ENCODE measurements at regions not wholly inside any gene's neighbourhood (a gene's known extent, or its start where the extent isn't known, plus 50 kb on each side); places are given as distances from the start of the nearest gene placed in this dataset.

DNA sequence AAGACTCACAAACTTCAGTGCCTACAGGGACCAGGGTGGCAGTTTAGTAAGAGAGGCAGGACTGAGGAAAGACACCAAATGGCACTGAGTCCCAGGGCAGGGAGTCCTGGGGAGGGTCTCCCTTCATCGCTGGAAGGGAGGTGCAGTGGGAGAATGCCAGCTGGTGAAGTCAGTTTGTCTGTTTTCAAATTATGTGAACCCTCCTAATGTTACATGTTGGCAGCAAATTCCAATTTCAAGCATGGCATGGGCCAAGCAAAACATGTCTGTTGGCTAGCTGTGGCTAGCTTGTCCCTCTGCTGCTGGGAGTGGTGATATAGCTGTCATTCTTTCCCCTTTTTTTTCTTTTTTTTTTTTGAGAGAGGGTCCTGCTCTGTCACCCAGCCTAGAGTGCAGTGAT lies 55.9 kb upstream of the HAAO start:
- no peak for DNase-seq

DNA sequence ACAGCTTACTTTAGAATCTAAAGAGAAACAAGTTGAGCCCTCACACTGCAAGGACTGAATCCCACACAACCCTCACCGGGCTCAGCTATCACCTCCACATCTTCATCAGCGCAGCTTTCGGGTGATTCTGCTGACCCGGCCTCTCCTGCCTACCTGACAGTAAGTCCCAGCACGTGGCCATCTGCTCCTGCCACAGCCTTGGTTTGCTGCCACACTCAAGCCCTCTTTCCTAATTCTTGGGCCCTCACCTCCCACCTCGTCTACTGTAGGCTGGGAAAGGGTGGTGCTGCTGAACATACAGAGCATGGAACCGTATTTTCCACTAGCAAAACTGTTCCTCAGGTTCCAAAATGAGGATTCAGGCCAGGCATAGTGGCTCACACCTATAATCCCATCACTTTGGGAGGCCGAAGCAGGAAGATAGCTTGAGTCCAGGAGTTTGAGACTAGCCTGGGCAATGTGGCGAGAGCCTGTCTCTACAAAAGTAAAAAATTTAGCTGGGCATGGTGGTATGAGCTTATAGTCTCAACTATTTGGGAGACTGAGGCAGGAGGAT lies 55.3 kb upstream of the HAAO start:
- DNase-seq, result no peak

DNA sequence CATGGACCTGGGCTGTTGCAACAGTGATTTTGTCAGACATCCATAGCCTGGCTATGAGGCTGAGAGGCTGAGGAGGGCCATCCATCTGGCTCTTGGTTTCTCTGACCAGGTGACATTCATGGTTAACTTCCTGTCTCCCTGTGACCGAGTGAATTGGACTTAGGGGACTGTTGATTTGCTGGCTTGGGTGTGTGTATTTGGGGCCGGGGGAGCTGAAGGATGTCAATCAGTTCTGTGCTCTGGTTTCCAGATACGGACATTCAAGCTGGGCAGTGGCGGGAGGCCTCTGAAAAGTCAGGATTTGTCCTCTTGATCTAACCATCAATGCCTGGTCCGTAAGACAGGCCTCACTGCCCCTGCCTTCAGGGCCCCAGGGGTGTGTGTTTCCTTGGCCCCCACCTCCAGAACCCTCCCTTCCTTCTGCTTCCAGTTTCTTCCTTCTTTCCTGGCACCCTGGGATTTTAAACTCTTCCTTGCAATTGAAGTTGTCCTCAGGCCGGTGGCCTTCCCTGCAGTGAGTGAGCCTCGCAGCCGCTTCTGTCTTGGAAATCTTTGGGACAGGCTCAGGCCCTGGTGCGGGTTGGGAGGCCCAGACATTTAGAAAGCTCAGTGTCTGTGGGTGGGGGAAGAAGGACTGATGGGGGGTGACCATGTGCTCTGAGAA lies 54.7 kb upstream of the HAAO start:
- DNase-seq, result no peak

DNA sequence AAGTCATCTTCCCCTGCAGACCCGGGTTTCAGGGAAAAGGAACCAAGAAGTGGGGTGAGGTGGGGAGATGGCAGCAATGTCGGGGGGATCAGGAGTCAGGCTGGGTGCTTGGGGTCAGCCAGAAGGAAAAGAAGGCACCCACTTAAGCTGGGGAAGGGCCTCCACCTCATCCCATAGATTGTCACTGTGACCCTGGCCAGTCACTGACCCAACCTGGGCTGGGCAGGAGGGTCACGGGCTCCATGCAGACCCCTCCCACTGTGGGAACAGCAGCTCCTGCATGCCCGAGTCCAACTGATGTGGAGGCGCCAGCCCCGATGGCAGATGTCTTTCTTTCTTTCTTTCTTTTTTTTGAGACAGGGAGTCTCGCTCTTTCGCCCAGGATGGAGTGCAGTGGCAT lies 53.6 kb upstream of the HAAO start:
- DNase-seq, result no peak

DNA sequence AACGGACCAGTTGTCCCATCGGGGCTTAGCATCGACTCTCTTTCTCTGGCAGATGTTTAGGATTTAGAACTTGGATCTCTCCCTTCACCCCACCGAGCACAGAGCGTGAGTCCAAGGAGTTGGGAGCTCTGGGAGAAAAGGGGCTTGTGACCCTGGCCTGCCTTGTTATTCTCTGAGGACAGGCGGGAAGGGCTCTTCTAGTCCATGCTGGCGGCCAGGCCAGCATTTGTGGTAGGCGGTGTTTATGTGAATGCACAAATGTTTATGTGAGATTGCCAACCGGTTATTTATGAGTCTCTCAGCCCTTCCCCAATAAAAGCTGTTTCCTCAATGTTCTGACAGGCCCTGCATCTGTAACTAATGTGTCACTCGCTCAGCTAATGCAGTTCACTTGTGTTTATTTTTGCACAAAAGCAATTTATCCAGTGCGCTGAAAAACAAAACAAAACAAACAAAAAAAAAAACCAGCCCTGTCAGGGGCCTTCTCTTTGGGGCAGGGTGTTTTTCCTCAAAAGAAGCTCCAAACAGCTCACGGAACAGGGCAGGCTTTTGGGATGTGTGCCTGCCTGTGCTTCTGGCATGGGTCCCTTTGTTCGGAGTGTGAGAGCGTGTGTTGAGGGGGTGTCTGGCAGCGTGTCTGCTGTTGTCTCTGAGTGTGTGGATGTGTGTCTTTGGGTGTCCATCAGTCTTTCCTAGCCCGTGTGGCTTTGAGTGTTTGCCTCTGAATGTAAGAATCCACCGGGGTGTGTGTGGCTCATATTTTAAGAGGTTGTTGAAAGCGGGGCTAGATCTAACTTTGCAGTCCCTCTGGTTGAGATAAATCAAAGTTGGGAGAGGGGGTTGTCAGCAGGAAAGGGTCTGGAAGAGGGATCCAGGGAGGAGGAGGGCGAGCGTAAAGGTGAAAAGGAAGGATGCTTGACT lies 52.8 kb upstream of the HAAO start:
- DNase-seq, result peak; percentile 84

DNA sequence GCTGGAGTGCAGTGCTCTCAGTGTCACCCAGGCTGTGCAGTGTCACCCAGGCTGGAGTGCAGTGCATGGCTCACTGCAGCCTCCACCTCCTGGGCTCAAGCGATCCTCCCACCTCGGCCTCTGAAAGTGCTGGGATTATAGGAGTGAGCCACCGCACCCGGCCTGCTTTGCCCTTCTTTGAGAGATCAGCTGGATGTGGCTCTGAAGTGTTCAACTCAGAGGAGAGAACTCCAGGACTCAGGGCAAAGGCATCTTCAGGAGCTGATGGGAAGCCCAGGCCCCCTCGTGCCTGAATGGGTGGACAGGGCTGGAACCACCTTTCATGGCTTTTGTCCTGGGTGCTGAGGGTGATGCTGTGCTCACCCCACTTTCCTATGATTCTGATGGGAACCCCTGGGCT lies 52.0 kb upstream of the HAAO start:
- no peak for DNase-seq

DNA sequence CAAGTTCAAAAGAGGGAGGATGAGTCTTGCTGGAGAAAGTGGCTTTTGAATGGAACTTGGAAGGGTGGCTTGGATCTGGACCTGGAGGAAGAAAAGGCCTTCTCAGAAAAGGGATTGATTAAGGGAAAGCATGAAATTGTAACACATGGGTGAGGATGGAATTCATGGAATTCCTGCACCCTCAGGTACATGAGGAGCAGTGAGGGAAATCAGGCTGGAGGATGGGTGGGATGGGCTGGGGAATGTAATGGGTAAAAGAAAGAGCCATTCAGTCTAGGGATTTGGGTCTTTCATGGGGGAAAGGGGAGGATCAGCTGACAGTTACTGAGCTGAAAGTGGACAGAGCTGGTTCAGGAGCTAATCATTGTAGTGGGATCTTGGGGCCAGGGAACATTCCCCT lies 51.2 kb upstream of the HAAO start:
- DNase-seq, result no peak

DNA sequence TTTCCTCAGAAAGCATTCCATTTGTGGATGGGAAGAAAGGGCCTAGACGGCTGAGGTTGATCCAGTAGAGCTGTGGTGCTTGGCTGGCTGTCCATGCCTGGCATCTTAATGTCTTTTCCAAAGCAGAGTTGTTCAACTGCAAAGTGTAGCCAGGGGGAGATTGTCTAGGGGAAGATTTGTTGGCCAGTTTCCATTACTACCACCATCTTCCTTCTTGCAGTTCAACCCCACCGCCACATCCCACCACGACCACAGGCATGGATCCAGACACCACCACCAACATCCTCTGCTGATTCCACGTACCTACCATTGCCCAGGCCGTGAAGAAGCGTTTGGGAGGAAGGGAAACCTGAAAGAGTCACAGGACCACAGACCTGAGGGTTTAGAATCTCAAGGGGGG lies 50.7 kb upstream of the HAAO start:
- no peak for DNase-seq

DNA sequence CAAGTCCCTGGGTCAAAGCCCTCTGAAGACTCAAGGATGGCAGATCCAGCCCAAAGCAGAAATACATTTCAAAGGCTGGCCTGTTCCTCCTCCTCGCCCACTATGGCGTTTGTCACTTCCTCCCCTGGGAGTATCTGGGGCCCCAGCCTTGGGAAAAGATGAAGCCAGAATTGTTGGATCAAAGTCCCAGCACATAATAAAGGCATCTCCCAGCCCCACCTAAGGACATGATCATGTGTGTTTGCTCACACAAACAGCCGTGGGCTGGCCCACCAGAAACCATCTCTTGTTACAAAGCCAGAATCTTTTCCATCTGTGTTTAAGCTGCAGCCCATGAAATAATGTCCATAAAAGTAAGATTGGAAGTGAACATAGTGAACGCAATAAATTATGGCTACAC lies 50.1 kb upstream of the HAAO start:
- peak; percentile 51 for DNase-seq
